8988T (cell line): ENCODE measurements at regions not wholly inside any gene's neighbourhood (a gene's known extent, or its start where the extent isn't known, plus 50 kb on each side); places are given as distances from the start of the nearest gene placed in this dataset.

Source experiments
- DNase-seq: peaks from one replicate; pipeline ENCODE4 v3.0.0; 2011

DNA sequence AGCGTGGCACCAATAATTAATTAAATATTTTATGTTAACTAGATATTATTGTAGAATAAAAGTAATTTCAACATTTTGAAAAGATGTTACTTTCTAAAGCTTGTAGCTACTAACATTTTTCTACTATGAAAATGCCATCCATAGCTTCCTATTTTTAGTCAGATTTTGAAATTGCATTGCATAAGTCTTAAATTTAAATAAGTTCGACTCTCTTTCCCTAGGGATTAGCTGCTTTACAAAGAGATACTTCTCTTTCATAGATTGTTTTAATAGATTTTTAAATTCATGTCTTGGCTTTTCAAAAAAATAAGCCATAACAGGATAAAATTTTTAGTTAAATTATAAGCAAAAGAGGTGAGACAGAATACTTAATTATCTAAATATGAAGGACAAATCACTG is 1279.6 kb downstream of the KCNT2 start:
- DNase-seq: no peak

DNA sequence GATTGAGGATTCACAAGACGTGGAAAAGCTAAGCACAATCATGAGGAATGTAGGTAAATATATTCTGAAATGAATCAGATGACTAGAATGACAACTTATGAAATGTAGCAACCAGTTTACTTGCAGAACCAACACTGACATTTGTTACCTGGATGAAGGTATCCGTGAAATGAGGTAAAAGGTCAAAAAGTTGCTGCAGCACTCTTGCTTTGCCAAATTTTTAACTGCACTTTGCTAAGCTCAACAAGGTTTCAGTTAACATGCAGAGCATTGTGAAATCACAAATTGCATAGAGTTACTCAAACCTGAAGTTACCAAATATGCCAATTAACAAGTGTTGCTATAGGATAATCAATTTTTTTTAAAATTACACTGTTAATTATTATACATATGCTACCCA is 1280.1 kb downstream of the KCNT2 start:
- DNase-seq: no peak

GRCh38 chr1:195327361-195327760 is 1280.9 kb downstream of the KCNT2 start:
- DNase-seq: no peak

DNA sequence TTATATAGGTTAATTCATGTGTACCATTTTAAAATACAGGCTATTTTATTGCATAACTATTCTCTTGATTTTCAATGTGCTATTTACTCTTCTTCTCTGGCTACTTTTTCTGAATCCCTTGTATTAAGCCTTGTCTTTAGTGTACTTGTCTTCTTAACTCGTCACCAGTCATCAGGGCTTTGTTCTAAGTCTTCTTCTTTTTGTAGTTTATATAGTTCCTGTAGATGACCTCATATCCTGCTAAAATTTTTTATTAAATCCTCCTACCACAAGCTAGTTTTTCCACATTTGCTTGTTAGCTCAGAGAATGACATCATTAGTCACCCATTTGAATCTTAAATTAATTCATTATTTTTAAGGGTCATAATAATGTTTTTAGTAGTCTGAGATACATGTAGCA is 1281.9 kb downstream of the KCNT2 start:
- no peak for DNase-seq

DNA sequence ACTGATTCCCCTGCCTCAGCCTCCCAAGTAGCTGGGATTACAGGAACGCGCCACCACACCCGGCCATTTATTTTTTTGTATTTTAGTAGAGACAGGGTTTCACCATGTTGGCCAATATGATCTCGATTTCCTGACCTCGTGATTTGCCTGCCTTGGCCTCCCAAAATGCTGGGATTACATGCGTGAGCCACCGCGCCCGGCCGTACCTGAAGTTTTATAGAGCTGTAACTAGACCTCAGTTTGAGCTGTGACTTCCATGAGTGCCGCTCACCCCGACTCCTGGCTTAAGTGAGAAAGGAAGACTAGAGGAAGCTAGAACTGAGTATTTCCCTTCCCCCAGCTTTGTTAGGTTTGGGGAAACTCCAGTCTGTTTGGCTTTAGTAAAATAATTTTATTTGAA is 1283.1 kb downstream of the KCNT2 start:
- no peak for DNase-seq

GRCh38 chr1:195306281-195306680 is 1302.0 kb downstream of the KCNT2 start:
- no peak for DNase-seq

- no peak for DNase-seq
Measured at GRCh38 chr1:195294911-195295310, 1313.3 kb downstream of the KCNT2 start.

GRCh38 chr1:195278644-195279043 is 1329.6 kb downstream of the KCNT2 start:
- no peak for DNase-seq

- no peak for DNase-seq
Measured at GRCh38 chr1:195275710-195276109, 1332.5 kb downstream of the KCNT2 start.

DNA sequence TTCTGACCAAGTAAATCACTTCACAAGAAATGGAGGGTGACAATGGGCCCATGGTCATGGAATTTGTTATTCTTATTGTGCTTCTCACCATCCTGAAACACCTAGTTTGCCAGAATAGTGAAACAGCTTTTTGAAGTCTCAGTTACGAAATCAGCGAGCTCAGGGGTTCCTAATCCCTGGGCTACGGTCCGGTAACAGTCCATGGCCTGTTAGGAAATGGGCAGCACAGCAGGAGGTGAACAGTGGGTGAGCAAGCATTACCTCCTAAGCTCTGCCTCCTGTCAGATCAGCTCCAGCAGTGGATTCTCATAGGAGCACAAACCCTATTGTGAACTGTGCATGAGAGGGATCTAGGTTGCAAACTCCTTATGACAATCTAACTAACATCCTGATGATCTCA is 1356.3 kb downstream of the KCNT2 start:
- DNase-seq: no peak

DNA sequence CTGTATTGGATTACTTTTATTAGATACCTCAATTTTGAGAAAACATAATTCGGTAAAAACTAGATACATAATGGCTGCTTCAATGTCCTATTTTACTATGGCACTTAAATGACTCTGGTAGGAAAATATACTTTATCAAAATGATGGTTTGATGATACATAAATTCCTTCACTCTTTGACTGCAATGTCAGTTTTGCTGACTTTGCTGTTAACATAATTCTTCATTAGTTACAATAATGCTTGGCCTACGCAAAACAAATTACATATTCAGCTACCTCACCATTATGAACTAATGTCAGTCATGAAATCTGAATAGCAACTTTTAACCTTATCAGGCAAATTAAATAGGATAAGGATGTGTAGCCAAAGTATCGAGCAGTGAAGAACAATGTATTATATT is 1364.7 kb downstream of the KCNT2 start:
- DNase-seq: no peak

GRCh38 chr1:195241066-195241465 is 1367.2 kb downstream of the KCNT2 start:
- no peak for DNase-seq

DNA sequence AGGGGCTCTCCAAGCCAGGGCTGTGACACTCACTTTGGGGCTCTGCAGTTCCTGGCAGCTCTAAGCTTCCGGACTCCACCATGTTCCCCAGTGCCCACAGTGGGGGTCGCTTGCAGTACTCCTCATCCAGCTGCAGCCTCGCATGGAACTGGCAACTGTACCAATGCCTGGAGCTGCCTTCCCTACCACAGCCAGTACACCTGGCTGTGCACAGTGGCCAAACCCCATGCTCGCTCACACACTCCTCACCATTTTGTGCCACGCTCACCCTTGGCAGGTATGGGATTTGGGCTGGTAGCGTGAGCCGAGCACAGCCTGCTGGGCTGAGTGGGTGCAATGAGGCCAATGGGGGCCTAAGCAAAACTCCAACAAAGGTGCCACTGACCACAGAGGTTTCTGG is 1369.9 kb downstream of the KCNT2 start:
- no peak for DNase-seq

DNA sequence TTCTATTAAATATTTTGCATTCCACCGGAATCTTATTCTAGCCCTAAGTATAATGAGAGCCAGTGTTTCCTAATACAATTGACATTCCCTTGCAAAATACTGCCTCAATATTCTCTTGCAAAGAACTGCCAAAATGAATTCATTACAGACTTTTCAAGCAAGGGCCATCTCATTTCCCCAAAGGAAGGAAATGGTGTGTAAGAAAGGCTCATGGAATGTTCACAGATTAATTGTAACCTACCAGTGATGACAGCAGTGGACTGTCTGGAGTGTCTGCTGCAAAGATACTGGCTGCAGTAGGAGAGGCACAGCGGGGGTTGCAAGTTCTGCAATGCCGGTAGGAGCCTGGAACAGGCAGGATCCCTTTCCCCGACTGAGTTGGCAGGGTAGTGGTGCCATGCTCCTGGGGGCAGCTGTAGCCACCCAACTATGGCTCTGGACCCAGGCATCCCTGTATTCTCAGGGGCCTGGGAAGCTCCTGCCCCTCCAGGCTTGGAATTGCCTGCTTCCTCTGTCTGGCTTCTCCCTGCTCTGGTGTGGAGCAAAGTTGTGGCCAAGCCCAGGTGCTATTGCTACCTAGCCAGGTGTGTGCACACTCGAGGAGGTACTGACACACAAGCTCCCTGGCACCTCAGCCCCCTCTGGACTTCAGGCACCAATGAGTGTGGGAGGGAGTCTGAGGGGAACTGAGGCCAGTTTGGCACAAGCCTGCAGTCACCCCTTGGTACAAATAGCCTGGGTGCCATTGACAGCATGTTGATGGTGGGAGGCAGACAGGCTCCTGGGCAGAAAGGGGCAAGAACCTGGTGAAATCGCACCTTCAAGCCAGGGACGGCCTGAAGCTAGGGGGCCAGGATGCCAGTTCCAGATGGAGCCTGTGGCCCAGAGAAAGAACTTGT is 1371.0 kb downstream of the KCNT2 start:
- no peak for DNase-seq

GRCh38 chr1:195218428-195219212 is 1389.6 kb downstream of the KCNT2 start:
- no peak for DNase-seq

GRCh38 chr1:195202241-195202640 is 1406.0 kb downstream of the KCNT2 start:
- DNase-seq: no peak

- no peak for DNase-seq
Measured at GRCh38 chr1:195200772-195201171, 1407.5 kb downstream of the KCNT2 start.

GRCh38 chr1:195197116-195197515 is 1411.1 kb downstream of the KCNT2 start:
- no peak for DNase-seq

GRCh38 chr1:195195423-195196057 is 1412.7 kb downstream of the KCNT2 start:
- no peak for DNase-seq

- DNase-seq: no peak
Measured at GRCh38 chr1:195193134-195193533, 1415.1 kb downstream of the KCNT2 start.

GRCh38 chr1:195188821-195189220 is 1419.4 kb downstream of the KCNT2 start:
- DNase-seq: no peak

DNA sequence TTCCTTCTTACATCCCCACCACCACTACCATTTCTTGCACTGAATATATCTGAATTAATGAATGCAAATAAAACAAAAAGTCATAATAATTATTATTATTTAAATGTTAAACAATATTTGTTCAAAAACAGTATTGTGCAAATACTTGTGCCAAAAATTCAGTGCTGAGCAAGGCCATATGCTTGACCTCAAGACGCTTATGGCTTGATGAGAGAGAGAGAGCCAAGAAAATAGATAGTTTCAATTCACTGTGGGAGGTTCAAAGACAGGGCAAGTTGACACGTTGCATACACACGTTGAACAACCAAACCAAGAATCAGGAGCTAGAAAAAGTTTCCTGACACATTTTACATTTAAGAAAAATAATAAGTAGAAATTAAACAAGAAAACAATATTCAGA is 1421.7 kb downstream of the KCNT2 start:
- no peak for DNase-seq

GRCh38 chr1:195185736-195186135 is 1422.5 kb downstream of the KCNT2 start:
- no peak for DNase-seq

DNA sequence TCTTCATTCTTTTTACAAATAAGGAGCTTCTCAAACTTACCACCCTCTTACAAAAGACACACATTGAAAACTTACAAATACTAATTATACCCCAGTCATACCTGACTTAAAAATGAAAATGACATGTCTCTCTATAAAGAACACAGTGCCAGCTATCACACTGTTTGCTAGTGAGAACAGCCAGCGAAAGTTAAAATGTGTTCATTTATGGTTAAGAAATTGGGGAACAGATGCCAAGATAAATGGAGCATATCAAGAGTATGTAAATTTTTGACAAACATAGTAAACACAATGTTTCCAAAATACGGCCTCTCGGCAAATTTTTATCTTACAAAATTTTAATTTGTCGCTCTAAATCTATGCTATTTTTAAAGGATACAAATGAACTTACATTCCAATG is 1422.9 kb downstream of the KCNT2 start:
- DNase-seq: no peak
